ENCODE measurements at regions not wholly inside any gene's neighbourhood (a gene's known extent, or its start where the extent isn't known, plus 50 kb on each side); places are given as distances from the start of the nearest gene placed in this dataset.

- Histone ChIP-seq H4K91ac (ENCODE audit: insufficient read length, low read depth, low read length) (no peak overlapping the region), H3K23ac (ENCODE audit: insufficient read length, low read depth, low read length) (no peak overlapping the region), H3K79me1 (ENCODE audit: insufficient read depth, low read depth, low read length, poor library complexity, severe bottlenecking) (no peaks in the 10 kb centered on the region), H3K14ac (ENCODE audit: insufficient read depth, low read length) (no peak overlapping the region), H3K9me3 (ENCODE audit: control insufficient read depth, low read depth, low read length) (no peaks in the 10 kb centered on the region), H4K8ac (replicated peaks; ENCODE audit: insufficient read length, low read depth, low read length) (no peak overlapping the region), H3K79me2 (ENCODE audit: insufficient read depth, low read length) (no peaks in the 10 kb centered on the region), H3K27me3 (ENCODE audit: insufficient read depth, low read length) (no peaks in the 10 kb centered on the region), H4K5ac (ENCODE audit: insufficient read length, low read depth, low read length) (no peak overlapping the region), H2BK120ac (ENCODE audit: low read depth, low read length, poor library complexity, severe bottlenecking) (no peak overlapping the region), H3K4me2 (ENCODE audit: insufficient read depth, insufficient read length, low read length) (no peak overlapping the region), H2BK20ac (ENCODE audit: low read depth, low read length, poor library complexity, severe bottlenecking) (no peak overlapping the region), H3K56ac (ENCODE audit: insufficient read length, low read depth, low read length) (no peak overlapping the region), H4K20me1 (ENCODE audit: control insufficient read depth, insufficient read depth, insufficient read length) (no peaks in the 10 kb centered on the region), H3K4ac (ENCODE audit: low read depth, low read length) (no peak overlapping the region), H2BK12ac (ENCODE audit: insufficient read length, low read depth, low read length) (no peak overlapping the region), H3T11ph (ENCODE audit: low read length) (no peak overlapping the region), H3K18ac (ENCODE audit: insufficient read length, low read depth, low read length) (no peak overlapping the region), H3K4me1 (ENCODE audit: insufficient read depth, low read length) (peaks cover 5% of the 10 kb centered on the region; the same call in 1 of the 2 replicates), H2BK5ac (ENCODE audit: insufficient read length, low read length) (no peak overlapping the region), H3K23me2 (ENCODE audit: insufficient read length, low read depth, low read length, poor library complexity, severe bottlenecking) (no peaks in the 10 kb centered on the region), H2AFZ (ENCODE audit: low read length) (no peak overlapping the region), H3K9ac (ENCODE audit: extremely low read depth, insufficient read length, low read length) (no peak overlapping the region), H2AK5ac (ENCODE audit: insufficient read length, low read length) (no peak overlapping the region), H3K27ac (ENCODE audit: insufficient read length, low read depth, low read length) (no peak overlapping the region), H2BK15ac (ENCODE audit: low read depth, low read length) (no peak overlapping the region)
- Mint-ChIP-seq H3K4me1 (peaks cover 8 to 10% of the 10 kb centered on the region in 2 experiments), H3K27me3 (ENCODE audit: low read depth) (no peaks in the 10 kb centered on the region), H3K36me3 (ENCODE audit: insufficient read depth in 1 of 3, low read depth in 3 of 3) (no peaks in the 10 kb centered on the region), H3K9me3 (no peaks in the 10 kb centered on the region), H3K4me3 (no peak overlapping the region), H3K27ac (no peak overlapping the region; a peak in 1 of 7 replicates)
- DNase-seq = no peak
- WGBS (ENCODE audit: extremely low coverage, insufficient read length, low lambda C conversion rate) = no CpG with 5 or more reads among the region's 2 CpGs
- TF ChIP-seq CTCF (conservative IDR thresholded peaks at IDR 0.05) = no peak
Observed at GRCh38 chr14:40053416-40053815, 621.2 kb upstream of the FBXO33 start.
